GM20000 (cell line): ENCODE measurements at regions not wholly inside any gene's neighbourhood (a gene's known extent, or its start where the extent isn't known, plus 50 kb on each side); places are given as distances from the start of the nearest gene placed in this dataset.
"Not testable (repeated sequence)": the region's sequence is repeated elsewhere in the genome, so short reads cannot be mapped to it uniquely, and the experiment has no call there.

Experiments
- DNase-seq: peaks from one replicate; pipeline ENCODE4 v3.0.0; 2012; ENCODE audit warnings: low spot score
- CTCF ChIP-seq: IDR thresholded peaks from 2 replicates; pipeline ENCODE4 v1.5.1; 2012; ENCODE audit warnings: mild to moderate bottlenecking, control low read depth; ENCODE audit errors: extremely low read depth, missing control alignments

DNA sequence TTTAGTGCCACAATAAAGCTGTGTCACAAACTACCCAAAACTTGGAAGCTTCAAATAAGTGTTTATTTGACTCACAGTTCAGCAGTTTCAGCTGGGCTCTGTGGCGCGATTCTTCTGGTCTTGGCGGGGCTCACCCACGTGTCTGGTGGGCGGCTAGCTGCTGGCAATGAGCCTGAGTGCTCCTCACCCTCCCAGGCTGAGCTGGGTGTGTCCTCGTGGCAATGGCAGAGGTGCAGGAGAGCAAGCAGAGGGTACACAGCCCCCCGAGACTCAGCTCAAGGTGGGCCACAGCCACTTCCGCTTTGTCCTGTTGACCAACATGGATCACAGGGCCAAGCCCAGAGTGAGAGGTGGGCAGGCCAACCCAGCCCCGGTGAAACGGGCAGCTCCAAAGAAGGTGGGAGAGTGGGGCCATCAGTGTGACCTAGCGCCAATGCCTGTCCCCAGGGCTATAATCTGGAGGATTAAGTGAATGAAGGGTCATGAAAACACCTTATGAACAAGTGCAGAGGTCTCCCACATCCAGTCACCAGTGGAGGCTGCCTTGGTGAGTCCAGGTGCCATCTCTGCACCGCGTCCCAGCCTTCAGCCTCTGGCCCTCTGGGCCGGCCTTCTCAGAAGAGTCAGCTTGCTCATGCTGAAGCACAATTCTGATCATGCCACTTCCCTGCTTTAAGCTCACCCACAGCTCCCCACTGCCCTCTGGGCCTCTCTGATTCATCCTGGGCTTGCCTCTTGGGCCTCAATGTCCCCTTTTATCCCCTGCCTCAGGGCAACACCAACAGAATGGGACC is 74.6 kb upstream of the RTL6 start:
- no peak for DNase-seq
- no peak for TF ChIP-seq CTCF

DNA sequence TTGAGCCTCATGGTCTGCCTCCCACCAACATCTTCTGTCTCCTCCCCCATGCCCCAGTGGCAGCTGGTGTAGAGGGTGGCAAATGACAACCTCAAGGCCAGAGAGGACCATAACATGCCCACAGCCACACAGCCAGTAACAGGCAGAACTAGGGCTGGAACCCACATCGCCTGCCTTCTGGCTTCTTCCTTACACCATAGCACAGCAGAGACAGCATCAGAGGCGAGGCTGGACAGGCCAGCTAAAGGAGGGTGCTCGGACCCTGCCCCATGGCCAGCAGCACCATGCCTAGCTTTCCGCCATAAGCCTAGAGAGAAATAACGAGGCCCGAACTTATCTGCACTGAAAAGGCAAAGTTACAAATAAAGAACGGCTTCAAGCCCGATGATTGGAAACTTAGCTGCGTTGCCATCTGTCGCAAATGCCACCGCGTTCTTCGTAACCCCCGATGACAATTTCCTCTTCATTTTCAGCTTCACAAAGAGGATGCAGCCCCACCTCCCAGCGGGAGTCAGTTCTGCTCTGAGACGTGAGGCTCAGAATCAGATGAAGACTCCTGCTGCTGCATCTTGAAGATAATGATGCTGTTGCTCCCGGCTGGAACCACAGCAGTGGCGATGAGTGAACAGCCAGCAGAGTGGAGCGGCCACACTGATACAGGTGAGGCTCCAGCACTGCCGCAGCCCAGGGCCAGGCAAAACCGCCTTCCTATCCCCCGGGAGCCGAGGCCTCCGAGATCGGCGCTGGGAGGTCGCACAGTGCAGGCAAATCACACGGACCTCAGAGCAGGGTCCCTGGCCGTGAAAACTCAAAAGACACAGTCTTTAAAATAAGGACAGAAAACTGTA is 73.8 kb upstream of the RTL6 start:
- DNase-seq = no peak
- TF ChIP-seq CTCF = no peak

GRCh38 chr22:44570476-44571445 is 72.7 kb upstream of the RTL6 start:
- DNase-seq = no peak
- TF ChIP-seq CTCF = no peak

DNA sequence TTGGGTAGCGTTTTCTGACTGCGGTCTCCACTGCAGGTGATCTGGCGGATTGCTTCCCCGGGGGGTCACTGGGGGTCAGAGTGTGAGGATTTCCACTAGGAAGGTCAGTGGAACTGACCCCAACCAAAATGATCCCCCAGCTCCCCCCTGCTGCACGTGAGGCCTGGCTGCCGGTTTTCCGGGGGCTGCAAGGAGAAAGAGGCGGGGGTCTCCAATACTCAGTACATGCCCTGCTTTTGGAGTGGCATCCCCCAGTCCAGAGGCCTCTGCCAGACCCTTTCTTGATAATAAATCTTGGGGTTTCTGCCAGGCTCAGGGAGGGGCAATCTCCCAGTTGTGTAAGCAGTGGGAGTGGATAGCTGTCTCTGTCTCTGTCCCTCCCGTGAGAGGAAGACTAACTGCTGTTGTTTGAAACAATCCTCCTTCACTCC is 71.5 kb upstream of the RTL6 start:
- no peak for DNase-seq
- TF ChIP-seq CTCF = no peak

DNA sequence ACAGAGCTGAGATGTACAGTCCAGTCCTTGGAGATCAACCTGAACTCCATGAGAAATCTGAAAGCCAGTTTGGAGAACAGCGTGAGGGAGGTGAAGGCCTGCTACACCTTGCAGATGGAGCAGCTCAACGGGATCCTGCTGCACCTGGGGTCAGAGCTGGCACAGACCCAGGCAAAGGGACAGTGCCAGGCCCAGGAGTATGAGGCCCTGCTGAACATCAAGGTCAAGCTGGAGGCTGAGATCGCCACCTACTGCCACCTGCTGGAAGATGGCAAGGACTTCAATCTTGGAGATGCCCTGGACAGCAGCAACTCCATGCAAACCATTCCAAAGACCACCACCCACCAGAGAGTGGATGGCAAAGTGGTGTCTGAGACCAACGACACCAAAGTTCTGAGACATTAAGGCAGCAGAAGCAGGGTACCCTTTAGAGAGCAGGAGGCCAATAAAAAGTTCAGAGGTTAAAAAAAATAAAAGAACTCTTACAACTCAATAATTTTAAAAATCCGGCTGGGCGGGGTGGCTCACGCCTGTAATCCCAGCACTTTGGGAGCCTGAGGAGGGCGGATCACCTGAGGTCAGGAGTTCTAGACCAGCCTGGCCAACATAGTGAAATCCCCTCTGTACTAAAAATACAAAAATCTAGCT is 69.9 kb upstream of the RTL6 start:
- no peak for DNase-seq
- peak; percentile 25 for TF ChIP-seq CTCF

DNA sequence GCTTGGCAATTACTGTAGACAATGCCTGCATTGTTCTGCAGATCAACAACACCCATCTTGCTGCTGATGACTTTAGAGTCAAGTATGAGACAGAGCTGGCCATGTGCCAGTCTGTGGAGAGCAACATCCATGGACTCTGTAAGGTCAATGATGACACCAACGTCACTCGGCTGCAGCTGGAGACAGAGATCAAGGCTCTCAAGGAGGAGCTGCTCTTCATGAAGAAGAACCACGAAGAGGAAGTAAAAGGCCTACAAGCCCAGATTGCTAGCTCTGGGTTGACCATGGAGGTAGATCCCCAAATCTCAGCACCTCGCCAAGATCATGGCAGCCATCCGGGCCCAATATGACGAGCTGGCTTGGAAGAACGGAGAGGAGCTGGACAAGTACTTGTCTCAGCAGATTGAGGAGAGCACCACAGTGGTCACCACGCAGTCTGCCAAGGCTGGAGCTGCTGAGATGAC is 69.4 kb upstream of the RTL6 start:
- not testable (repeated sequence) for DNase-seq

DNA sequence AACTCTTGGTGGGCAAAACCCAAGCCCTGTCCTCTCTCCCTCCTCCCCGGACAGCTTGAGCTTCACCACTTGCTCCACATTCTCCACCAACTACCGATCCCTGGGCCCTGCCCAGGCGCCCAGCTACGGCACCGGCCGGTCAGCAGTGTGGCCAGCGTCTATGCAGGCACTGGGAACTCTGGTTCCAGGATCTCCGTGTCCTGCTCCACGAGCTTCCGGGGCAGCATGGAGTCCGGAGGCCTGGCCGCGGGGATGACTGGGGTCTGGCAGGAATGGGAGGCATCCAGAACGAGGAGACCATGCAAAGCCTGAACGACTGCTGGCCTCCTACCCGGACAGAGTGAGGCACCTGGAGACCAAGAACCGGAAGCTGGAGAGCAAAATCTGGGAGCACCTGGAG is 68.9 kb upstream of the RTL6 start:
- no peak for DNase-seq
- TF ChIP-seq CTCF = no peak

GRCh38 chr22:44562651-44563050 is 64.6 kb upstream of the RTL6 start:
- not testable (repeated sequence) for DNase-seq
